B cell (primary cell): ENCODE measurements at regions not wholly inside any gene's neighbourhood (a gene's known extent, or its start where the extent isn't known, plus 50 kb on each side); places are given as distances from the start of the nearest gene placed in this dataset.

Experiments
- ATAC-seq: fragments of 200-7000 bp; cut with Tn5 transposase; one replicate; pipeline ENCODE4 v1.10.0; 2021; ENCODE audit warnings: low read depth, mild to moderate bottlenecking, moderate number of reproducible peaks, moderate library complexity
- CTCF ChIA-PET: fragments of 350-600 bp; sonication (Branson Sonifier 250); formaldehyde crosslinking; loops from one replicate; lab custom pipeline; 2021; ENCODE audit warnings: antibody characterized with exemption, inconsistent platforms; lab: Charles Lee
- POLR2A ChIA-PET: fragments of 350-600 bp; sonication (Branson Sonifier 250); formaldehyde crosslinking; loops from one replicate; lab custom pipeline; 2021; ENCODE audit warnings: antibody characterized with exemption; lab: Charles Lee
- DNase-seq: peaks from one replicate; pipeline ENCODE4 v3.0.0; 2013
- H2AFZ ChIP-seq: 2 replicates; pipeline ENCODE4 v1.6.1; 2012; ENCODE audit warnings: mild to moderate bottlenecking, low read depth, low read length; ENCODE audit not compliant: insufficient read depth, poor library complexity, severe bottlenecking
- H3K27ac ChIP-seq, 2 donors: 1 replicate in 1 of 2; 2 replicates in 1 of 2; pipeline ENCODE4 v1.5.1; 2012 to 2013; ENCODE audit warnings: low read length in 2 of 2, mild to moderate bottlenecking in 2 of 2, moderate library complexity in 1 of 2
- H3K27me3 ChIP-seq, 4 experiments: fragments of 200-600 bp in 1 of 4; sonication (generic) in 1 of 4; replicated peaks in 1 of 4; 1 replicate in 2 of 4; 2 replicates in 2 of 4; pipeline versions ENCODE4 v1.6.1 to v1.7.0; 2013 to 2016; ENCODE audit warnings: low read length in 3 of 4, mild to moderate bottlenecking in 2 of 4, mixed read lengths in 1 of 4, moderate library complexity in 1 of 4; ENCODE audit not compliant: insufficient read depth in 4 of 4, control insufficient read depth in 3 of 4; ENCODE audit errors: control extremely low read depth in 1 of 4
- H3K36me3 ChIP-seq, 2 experiments: replicated peaks in 1 of 2; 1 replicate in 1 of 2; 2 replicates in 1 of 2; pipeline versions ENCODE4 v1.6.1 to v1.7.1; 2013; ENCODE audit warnings: low read length in 1 of 2; ENCODE audit not compliant: insufficient read depth in 2 of 2, control insufficient read depth in 1 of 2; ENCODE audit errors: control extremely low read depth in 1 of 2, extremely low read depth in 1 of 2
- H3K4me1 ChIP-seq, 2 donors: fragments of 200-600 bp in 1 of 2; sonication (generic) in 1 of 2; 1 replicate in 1 of 2; 2 replicates in 1 of 2; pipeline versions ENCODE4 v1.5.1 to v1.6.1; 2013 to 2017; ENCODE audit warnings: low read length in 2 of 2; ENCODE audit not compliant: control insufficient read depth in 2 of 2, insufficient read depth in 2 of 2
- H3K4me2 ChIP-seq: replicated peaks from 2 replicates; pipeline ENCODE3; 2012; ENCODE audit warnings: mild to moderate bottlenecking, low read depth, low read length; ENCODE audit not compliant: poor library complexity, severe bottlenecking
- H3K4me3 ChIP-seq, 5 experiments: fragments of 200-600 bp in 1 of 5; sonication (generic) in 1 of 5; 1 replicate in 3 of 5; 2 replicates in 2 of 5; pipeline versions ENCODE4 v1.5.1 to v1.7.0; 2011 to 2016; ENCODE audit warnings: low read length in 4 of 5, mild to moderate bottlenecking in 4 of 5, low read depth in 2 of 5, control low read depth in 1 of 5, moderate library complexity in 1 of 5; ENCODE audit not compliant: insufficient read depth in 1 of 5; ENCODE audit errors: control extremely low read depth in 1 of 5, extremely low read depth in 1 of 5
- H3K79me2 ChIP-seq: fragments of 200-600 bp; sonication (generic); one replicate; pipeline ENCODE4 v1.6.0; 2016; ENCODE audit warnings: low read length; ENCODE audit not compliant: control insufficient read depth, insufficient read depth
- H3K9ac ChIP-seq: fragments of 200-600 bp; sonication (generic); 2 replicates; pipeline ENCODE4 v1.6.1; 2017; ENCODE audit warnings: mild to moderate bottlenecking, low read length, moderate library complexity
- H3K9me3 ChIP-seq, 3 donors: one replicate each; pipeline versions ENCODE4 v1.6.1 to v1.7.1; 2013; ENCODE audit warnings: low read length in 2 of 3; ENCODE audit not compliant: control insufficient read depth in 2 of 3, insufficient read depth in 1 of 3; ENCODE audit errors: control extremely low read depth in 1 of 3
- H4K20me1 ChIP-seq: 2 replicates; pipeline ENCODE4 v1.6.0; 2012; ENCODE audit warnings: mild to moderate bottlenecking, low read length; ENCODE audit not compliant: insufficient read depth, control insufficient read depth, poor library complexity, severe bottlenecking
- H3K27ac Mint-ChIP-seq: one replicate; pipeline ENCODE4 v1.8.0; 2021; ENCODE audit warnings: mixed read lengths
- H3K27me3 Mint-ChIP-seq: one replicate; pipeline ENCODE4 v1.8.0; 2021; ENCODE audit warnings: mixed read lengths
- H3K4me1 Mint-ChIP-seq: one replicate; pipeline ENCODE4 v1.8.0; 2021; ENCODE audit warnings: mixed read lengths
- H3K4me3 Mint-ChIP-seq: one replicate; pipeline ENCODE4 v1.8.0; 2021; ENCODE audit warnings: mixed read lengths
- H3K9me3 Mint-ChIP-seq: one replicate; pipeline ENCODE4 v1.8.0; 2022; ENCODE audit warnings: mixed read lengths; ENCODE audit not compliant: insufficient read depth
- CTCF ChIP-seq: fragments of 200-600 bp; IDR thresholded peaks from one replicate; pipeline ENCODE4 v1.8.0; 2022; ENCODE audit warnings: antibody characterized with exemption, mild to moderate bottlenecking
- EZH2 ChIP-seq: IDR thresholded peaks from 2 replicates; pipeline ENCODE4 v1.6.1; 2012; ENCODE audit warnings: borderline replicate concordance, low read depth, mild to moderate bottlenecking, moderate library complexity, low read length; ENCODE audit not compliant: insufficient read depth, poor library complexity, severe bottlenecking
- WGBS: methylation state at CpG from one replicate; pipeline ENCODE4 v1.1.5; 2013; ENCODE audit warnings: missing lambda C conversion rate; ENCODE audit not compliant: insufficient coverage; 5-methylcytosine and 5-hydroxymethylcytosine counted together
- intact Hi-C: fragments of 100-400 bp; cut with micrococcal nuclease; formaldehyde crosslinking; loops from one replicate; pipeline ENCODE4 v1.10.0; 2022

GRCh38 chr5:117065161-117065560 is 490.5 kb upstream of the SEMA6A start:
- H3K36me3 ChIP-seq: no peaks in the 10 kb centered on the region
- no CpG with 5 or more reads among the region's 1 CpG for WGBS
- H3K79me2 ChIP-seq: no peaks in the 10 kb centered on the region
- Mint-ChIP-seq H3K27ac (no peak overlapping the region), H3K4me3 (no peak overlapping the region), H3K9me3 (no peaks in the 10 kb centered on the region), H3K4me1 (no peaks in the 10 kb centered on the region), H3K27me3 (no peaks in the 10 kb centered on the region)
- ATAC-seq (no peak), DNase-seq (no peak)
- no peak overlapping the region for H3K4me3 ChIP-seq
- ChIA-PET CTCF (no interaction called here), POLR2A (no interaction called here)
- TF ChIP-seq EZH2: no peak
- TF ChIP-seq CTCF: no peak
- no peak overlapping the region for H2AFZ ChIP-seq
- H3K9ac ChIP-seq: no peak overlapping the region
- no peak overlapping the region for H3K4me2 ChIP-seq
- H3K4me1 ChIP-seq: no peaks in the 10 kb centered on the region
- H3K9me3 ChIP-seq: no peaks in the 10 kb centered on the region
- H3K27ac ChIP-seq: no peak overlapping the region
- H4K20me1 ChIP-seq: no peaks in the 10 kb centered on the region
- intact Hi-C loops: no loop called here
- H3K27me3 ChIP-seq: no peaks in the 10 kb centered on the region

- no peak for TF ChIP-seq EZH2
- no peak for TF ChIP-seq CTCF
- Mint-ChIP-seq H3K4me1 (no peaks in the 10 kb centered on the region), H3K9me3 (no peaks in the 10 kb centered on the region), H3K27me3 (no peaks in the 10 kb centered on the region), H3K4me3 (no peak overlapping the region), H3K27ac (no peak overlapping the region)
- Histone ChIP-seq H3K36me3 (no peaks in the 10 kb centered on the region), H3K27me3 (no peaks in the 10 kb centered on the region), H3K4me2 (no peak overlapping the region), H4K20me1 (no peaks in the 10 kb centered on the region), H3K27ac (no peak overlapping the region), H3K4me1 (no peaks in the 10 kb centered on the region), H3K9ac (no peak overlapping the region), H3K4me3 (no peak overlapping the region), H2AFZ (no peak overlapping the region), H3K79me2 (no peaks in the 10 kb centered on the region), H3K9me3 (no peaks in the 10 kb centered on the region)
- WGBS: 86% methylated on average over 1 of the region's 1 CpG
- DNase-seq (no peak), ATAC-seq (no peak)
- ChIA-PET POLR2A (no interaction called here), CTCF (no interaction called here)
- intact Hi-C loops: no loop called here
Measured at GRCh38 chr5:117060099-117060498, 485.5 kb upstream of the SEMA6A start.
